Kidney epithelial cell (primary cell): ENCODE measurements at regions not wholly inside any gene's neighbourhood (a gene's known extent, or its start where the extent isn't known, plus 50 kb on each side); places are given as distances from the start of the nearest gene placed in this dataset.

ENCODE experiments used
- DNase-seq: peaks from one replicate; pipeline ENCODE4 v3.0.0-alpha.2; 2010; ENCODE audit warnings: low read depth
- H3K27me3 ChIP-seq: 2 replicates; pipeline ENCODE4 v1.6.0; 2011; ENCODE audit warnings: low read length; ENCODE audit not compliant: control insufficient read depth, insufficient read depth
- H3K36me3 ChIP-seq: 2 replicates; pipeline ENCODE4 v1.5.1; 2011; ENCODE audit warnings: low read length; ENCODE audit not compliant: control insufficient read depth, insufficient read depth
- H3K4me3 ChIP-seq: 2 replicates; pipeline ENCODE4 v1.5.1; 2011; ENCODE audit warnings: low read depth, mild to moderate bottlenecking, control low read depth, low read length
- TF ChIP-seq, protein P1 (sequence below): IDR thresholded peaks from 2 replicates; pipeline ENCODE4 v1.5.1; 2011; ENCODE audit warnings: mild to moderate bottlenecking, moderate library complexity, low read length, control low read depth, inconsistent platforms; ENCODE audit not compliant: insufficient read depth, poor library complexity, severe bottlenecking

DNA sequence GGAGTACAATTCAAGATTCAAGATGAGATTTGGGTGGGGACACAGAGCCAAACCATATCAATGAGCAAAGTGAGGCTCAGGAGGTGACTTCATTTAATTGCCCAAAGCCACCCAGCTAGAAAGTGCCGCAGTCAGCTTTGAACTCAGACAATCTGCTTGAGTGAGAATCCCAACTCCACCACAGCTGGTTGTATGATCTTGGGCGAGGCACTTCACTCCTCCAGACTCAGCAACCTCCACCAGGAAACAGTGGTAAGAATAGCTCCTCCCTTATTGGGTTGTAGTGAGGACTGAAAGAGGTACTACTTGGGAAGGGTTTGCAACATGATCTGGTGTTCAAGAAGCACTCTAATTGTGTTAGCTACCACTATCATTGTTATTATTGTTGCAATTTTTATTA, 129.2 kb upstream of the RFLNA start:
- TF ChIP-seq, protein P1, sequence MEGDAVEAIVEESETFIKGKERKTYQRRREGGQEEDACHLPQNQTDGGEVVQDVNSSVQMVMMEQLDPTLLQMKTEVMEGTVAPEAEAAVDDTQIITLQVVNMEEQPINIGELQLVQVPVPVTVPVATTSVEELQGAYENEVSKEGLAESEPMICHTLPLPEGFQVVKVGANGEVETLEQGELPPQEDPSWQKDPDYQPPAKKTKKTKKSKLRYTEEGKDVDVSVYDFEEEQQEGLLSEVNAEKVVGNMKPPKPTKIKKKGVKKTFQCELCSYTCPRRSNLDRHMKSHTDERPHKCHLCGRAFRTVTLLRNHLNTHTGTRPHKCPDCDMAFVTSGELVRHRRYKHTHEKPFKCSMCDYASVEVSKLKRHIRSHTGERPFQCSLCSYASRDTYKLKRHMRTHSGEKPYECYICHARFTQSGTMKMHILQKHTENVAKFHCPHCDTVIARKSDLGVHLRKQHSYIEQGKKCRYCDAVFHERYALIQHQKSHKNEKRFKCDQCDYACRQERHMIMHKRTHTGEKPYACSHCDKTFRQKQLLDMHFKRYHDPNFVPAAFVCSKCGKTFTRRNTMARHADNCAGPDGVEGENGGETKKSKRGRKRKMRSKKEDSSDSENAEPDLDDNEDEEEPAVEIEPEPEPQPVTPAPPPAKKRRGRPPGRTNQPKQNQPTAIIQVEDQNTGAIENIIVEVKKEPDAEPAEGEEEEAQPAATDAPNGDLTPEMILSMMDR, result no peak
- Histone ChIP-seq H3K4me3 (no peak overlapping the region), H3K27me3 (no peaks in the 10 kb centered on the region), H3K36me3 (no peaks in the 10 kb centered on the region)
- no peak for DNase-seq

DNA sequence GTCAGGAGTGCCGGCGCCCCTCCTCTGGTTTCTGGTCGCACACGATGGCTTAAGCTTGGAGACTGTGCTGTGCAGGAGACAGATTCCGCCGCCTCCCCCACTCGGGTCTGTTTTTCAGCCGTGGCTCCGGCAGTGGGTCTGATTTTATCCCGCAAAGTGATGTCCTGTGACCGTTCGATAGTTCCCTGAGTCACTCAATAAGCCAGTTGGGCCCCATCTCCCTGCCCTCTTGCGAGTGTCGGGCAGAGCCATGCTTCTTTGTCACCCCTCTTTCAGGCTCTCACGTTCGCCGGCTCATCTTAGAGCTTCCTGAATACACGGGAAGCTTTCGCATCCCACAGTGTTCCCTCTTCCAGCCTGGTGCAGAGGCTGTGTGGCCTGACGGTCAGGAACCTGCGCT, 127.8 kb upstream of the RFLNA start:
- no peaks in the 10 kb centered on the region for H3K36me3 ChIP-seq
- no peaks in the 10 kb centered on the region for H3K27me3 ChIP-seq
- DNase-seq, result no peak
- H3K4me3 ChIP-seq, result no peak overlapping the region
- TF ChIP-seq, protein P1, result no peak

DNA sequence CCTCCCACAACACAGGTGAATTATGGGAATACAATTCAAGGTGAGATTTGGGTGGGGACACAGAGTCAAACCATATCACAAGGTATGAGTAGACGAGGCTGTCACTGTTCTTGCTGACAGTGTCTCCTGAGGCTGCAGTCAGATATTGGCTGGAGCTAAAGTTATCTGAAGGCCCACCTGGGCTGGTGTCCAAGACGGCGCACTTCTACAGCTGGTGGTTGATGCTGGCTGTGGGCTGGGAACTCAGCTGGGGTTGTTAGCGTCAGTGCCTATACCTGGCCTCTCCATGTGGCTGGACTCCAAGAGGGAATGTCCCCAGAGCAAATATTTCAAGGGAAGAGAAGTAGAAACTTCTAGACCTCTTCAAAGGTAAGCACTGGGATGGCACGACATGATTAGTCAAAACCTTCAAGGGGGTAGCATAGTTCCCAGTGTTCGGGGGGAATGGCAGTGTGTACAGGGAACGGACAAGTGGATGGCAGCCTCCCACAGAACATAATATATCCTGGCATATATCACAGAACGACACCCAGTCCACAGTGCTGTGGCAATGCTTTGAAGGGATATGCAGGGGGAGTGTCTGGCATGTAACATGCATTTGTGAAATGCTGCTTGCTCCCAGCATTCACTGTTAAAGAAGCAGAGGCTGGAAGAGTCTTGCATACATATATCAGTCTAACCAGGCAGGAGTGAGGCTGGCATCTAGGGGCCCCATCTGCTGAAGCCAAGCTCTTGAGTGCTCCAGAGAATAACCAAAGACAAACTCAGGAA, 126.7 kb upstream of the RFLNA start:
- TF ChIP-seq, protein P1, result no peak
- no peak overlapping the region for H3K4me3 ChIP-seq
- no peaks in the 10 kb centered on the region for H3K27me3 ChIP-seq
- no peaks in the 10 kb centered on the region for H3K36me3 ChIP-seq
- DNase-seq, result no peak

DNA sequence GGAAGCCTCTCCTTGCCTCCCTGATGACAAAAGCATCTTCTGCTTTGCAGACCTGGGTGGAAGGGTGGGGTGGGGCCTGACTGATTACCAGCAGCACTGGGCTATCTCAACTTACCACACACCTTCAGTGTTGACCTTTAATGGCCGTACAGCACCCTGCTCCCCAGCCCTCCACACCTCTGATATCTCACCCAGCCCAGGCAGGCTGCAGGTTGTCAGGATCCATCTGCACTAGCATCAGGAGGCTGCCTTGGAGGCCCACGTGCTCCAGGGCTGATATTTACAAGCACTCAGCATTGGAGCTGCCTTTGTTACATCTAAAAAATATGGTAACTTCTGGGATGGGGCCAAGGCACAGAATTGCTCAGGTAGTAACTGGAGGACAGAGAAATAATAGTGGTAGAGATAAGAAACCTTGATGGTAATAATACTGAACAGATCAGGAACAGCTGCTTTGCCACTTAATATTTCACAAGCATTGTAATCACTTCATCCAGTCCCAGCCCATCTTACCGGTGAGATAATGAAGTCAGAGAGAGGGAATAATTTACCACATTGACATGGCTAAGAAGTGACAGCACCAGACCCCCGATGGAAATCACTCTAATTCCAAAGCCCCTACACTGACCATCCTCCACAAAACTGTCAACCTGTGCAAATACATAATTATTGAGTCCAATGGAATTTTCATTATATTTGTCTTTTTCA, 125.2 kb upstream of the RFLNA start:
- Histone ChIP-seq H3K4me3 (no peak overlapping the region), H3K36me3 (no peaks in the 10 kb centered on the region), H3K27me3 (no peaks in the 10 kb centered on the region)
- TF ChIP-seq, protein P1, result no peak
- DNase-seq, result no peak

DNA sequence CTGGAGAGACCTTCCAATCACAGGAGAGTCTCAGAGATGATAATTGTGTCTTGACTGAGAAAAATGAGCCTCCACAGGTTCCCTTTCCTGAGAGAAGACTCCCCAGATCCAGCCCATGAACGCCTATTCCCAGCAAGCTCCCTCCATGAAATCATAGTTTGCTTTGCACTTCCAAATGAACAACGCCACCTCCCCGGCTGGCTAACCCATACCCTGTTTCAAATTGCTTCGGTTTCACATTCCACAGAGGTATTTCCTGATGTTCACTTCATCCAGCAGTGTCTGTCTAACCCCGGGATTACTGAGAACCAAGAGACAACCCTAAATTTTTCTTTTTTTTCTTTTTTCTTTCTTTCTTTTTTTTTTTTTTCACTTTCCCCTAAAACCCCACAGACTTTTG, 124.1 kb upstream of the RFLNA start:
- no peaks in the 10 kb centered on the region for H3K36me3 ChIP-seq
- DNase-seq, result no peak
- H3K27me3 ChIP-seq, result no peaks in the 10 kb centered on the region
- H3K4me3 ChIP-seq, result no peak overlapping the region
- TF ChIP-seq, protein P1, result no peak
